H1 (cell line): ENCODE measurements at regions not wholly inside any gene's neighbourhood (a gene's known extent, or its start where the extent isn't known, plus 50 kb on each side); places are given as distances from the start of the nearest gene placed in this dataset.

Source experiments
- CTCF ChIA-PET: fragments of 300-600 bp; sonication (Branson Sonifier 250); formaldehyde crosslinking; loops from one replicate; lab custom pipeline; 2021; ENCODE audit not compliant: partially characterized antibody; lab: Charles Lee
- POLR2A ChIA-PET: fragments of 300-600 bp; sonication (Branson Sonifier 250); formaldehyde crosslinking; loops from one replicate; lab custom pipeline; 2021; ENCODE audit warnings: inconsistent platforms; ENCODE audit not compliant: partially characterized antibody; lab: Charles Lee
- DNase-seq, 2 experiments: peaks; one replicate each; pipeline versions ENCODE4 v3.0.0 to v3.0.0-alpha.2; 2010 to 2022; ENCODE audit warnings: low spot score in 2 of 2, low read depth in 1 of 2, mixed read lengths in 1 of 2
- FAIRE-seq: peaks from 2 replicates; lab custom pipeline; 2011; peaks lifted over from hg19 to GRCh38; lab: Jason Lieb, UNC
- H2AFZ ChIP-seq: 2 replicates; pipeline ENCODE4 v1.8.1; 2012; ENCODE audit warnings: low read length, inconsistent platforms
- H2AK5ac ChIP-seq: 2 replicates; pipeline ENCODE4 v1.6.1; 2013; ENCODE audit warnings: low read depth, low read length
- H2BK120ac ChIP-seq: replicated peaks from 2 replicates; pipeline ENCODE3; 2013; ENCODE audit warnings: low read depth, low read length, inconsistent platforms
- H2BK12ac ChIP-seq: 2 replicates; pipeline ENCODE4 v1.6.1; 2013; ENCODE audit warnings: low read depth, low read length
- H2BK15ac ChIP-seq: 2 replicates; pipeline ENCODE4 v1.6.1; 2013; ENCODE audit warnings: low read length
- H2BK20ac ChIP-seq: 2 replicates; pipeline ENCODE4 v1.6.1; 2013; ENCODE audit warnings: low read length
- H2BK5ac ChIP-seq: 2 replicates; pipeline ENCODE4 v1.6.1; 2013; ENCODE audit warnings: low read depth, low read length
- H3K14ac ChIP-seq: 2 replicates; pipeline ENCODE4 v1.6.1; 2013; ENCODE audit warnings: inconsistent platforms; ENCODE audit not compliant: insufficient read length
- H3K18ac ChIP-seq: 2 replicates; pipeline ENCODE4 v1.6.1; 2013; ENCODE audit warnings: low read length; ENCODE audit errors: extremely low read depth
- H3K23ac ChIP-seq: 2 replicates; pipeline ENCODE4 v1.6.1; 2013; ENCODE audit warnings: inconsistent platforms; ENCODE audit not compliant: insufficient read length
- H3K23me2 ChIP-seq: 2 replicates; pipeline ENCODE4 v1.6.1; 2013; ENCODE audit warnings: low read depth, low read length
- H3K27ac ChIP-seq: 2 replicates; pipeline ENCODE4 v1.6.1; 2011; ENCODE audit warnings: low read depth, low read length, inconsistent platforms
- H3K27me3 ChIP-seq, 4 experiments: replicated peaks in 1 of 4; 1 replicate in 1 of 4; 2 replicates in 3 of 4; pipeline versions ENCODE4 v1.6.1 to v1.8.1; 2011 to 2013; ENCODE audit warnings: low read length in 3 of 4, mild to moderate bottlenecking in 3 of 4, inconsistent platforms in 2 of 4, mixed read lengths in 2 of 4, moderate library complexity in 1 of 4; ENCODE audit not compliant: control insufficient read depth in 3 of 4, insufficient read depth in 3 of 4; ENCODE audit errors: extremely low read depth in 1 of 4
- H3K36me3 ChIP-seq, 4 experiments: 2 replicates each; pipeline versions ENCODE4 v1.6.1 to v1.8.1; 2011 to 2013; ENCODE audit warnings: mild to moderate bottlenecking in 4 of 4, low read length in 3 of 4, moderate library complexity in 2 of 4, control low read depth in 1 of 4, inconsistent platforms in 1 of 4; ENCODE audit not compliant: insufficient read depth in 4 of 4, control insufficient read depth in 2 of 4
- H3K4ac ChIP-seq: replicated peaks from 2 replicates; pipeline ENCODE3; 2013; ENCODE audit warnings: low read length, low read depth, mixed read lengths, inconsistent platforms; ENCODE audit not compliant: insufficient read length
- H3K4me1 ChIP-seq, 4 experiments: replicated peaks in 1 of 4; 1 replicate in 1 of 4; 2 replicates in 3 of 4; pipeline versions ENCODE4 v1.6.1 to v1.8.1; 2011 to 2013; ENCODE audit warnings: low read length in 3 of 4, inconsistent platforms in 2 of 4, mixed read lengths in 1 of 4; ENCODE audit not compliant: insufficient read depth in 4 of 4, control insufficient read depth in 3 of 4
- H3K4me2 ChIP-seq, 2 experiments: 2 replicates each; pipeline versions ENCODE4 v1.6.1 to v1.8.1; 2011 to 2013; ENCODE audit warnings: low read depth in 2 of 2, low read length in 2 of 2, control low read depth in 1 of 2, inconsistent platforms in 1 of 2, mild to moderate bottlenecking in 1 of 2; ENCODE audit not compliant: insufficient read depth in 1 of 2
- H3K4me3 ChIP-seq, 4 experiments: fragments of 200-600, 300-600 bp in 1 of 4; sonication (generic), shearing (Covaris generic), sonication (Bioruptor Twin) in 1 of 4; 2 replicates each; pipeline versions ENCODE4 v1.5.1 to v1.8.1; 2011 to 2016; ENCODE audit warnings: low read length in 4 of 4, low read depth in 3 of 4, control low read depth in 2 of 4, inconsistent platforms in 2 of 4, mild to moderate bottlenecking in 2 of 4, mixed read lengths in 1 of 4, moderate library complexity in 1 of 4; ENCODE audit not compliant: insufficient read depth in 2 of 4; ENCODE audit errors: extremely low read depth in 1 of 4
- H3K56ac ChIP-seq: replicated peaks from 2 replicates; pipeline ENCODE3; 2013; ENCODE audit warnings: low read depth, mild to moderate bottlenecking, mixed read lengths, low read length, inconsistent platforms; ENCODE audit not compliant: insufficient read length
- H3K79me1 ChIP-seq: 2 replicates; pipeline ENCODE4 v1.6.1; 2013; ENCODE audit warnings: low read depth, low read length, control low read depth
- H3K79me2 ChIP-seq, 2 experiments: 2 replicates each; pipeline versions ENCODE4 v1.6.1 to v1.8.1; 2012 to 2013; ENCODE audit warnings: low read length in 2 of 2, mild to moderate bottlenecking in 2 of 2, inconsistent platforms in 1 of 2; ENCODE audit not compliant: insufficient read depth in 2 of 2, control insufficient read depth in 1 of 2
- H3K9ac ChIP-seq, 4 experiments: replicated peaks in 1 of 4; 1 replicate in 1 of 4; 2 replicates in 3 of 4; pipeline versions ENCODE4 v1.6.1 to v1.8.1; 2011 to 2013; ENCODE audit warnings: low read depth in 3 of 4, low read length in 3 of 4, control low read depth in 2 of 4, mild to moderate bottlenecking in 2 of 4, moderate library complexity in 2 of 4, inconsistent platforms in 1 of 4; ENCODE audit errors: extremely low read depth in 1 of 4
- H3K9me3 ChIP-seq, 2 experiments: 2 replicates each; pipeline versions ENCODE4 v1.6.1 to v1.8.1; 2012 to 2013; ENCODE audit warnings: mild to moderate bottlenecking in 2 of 2, moderate library complexity in 2 of 2, control low read depth in 1 of 2, inconsistent platforms in 1 of 2, low read depth in 1 of 2, low read length in 1 of 2, mixed read lengths in 1 of 2; ENCODE audit not compliant: insufficient read depth in 2 of 2
- H4K20me1 ChIP-seq, 2 experiments: replicated peaks in 1 of 2; 2 replicates each; pipeline versions ENCODE3 to v1.8.1; 2011 to 2013; ENCODE audit warnings: inconsistent platforms in 2 of 2, low read length in 2 of 2, mild to moderate bottlenecking in 1 of 2; ENCODE audit not compliant: insufficient read depth in 2 of 2, control insufficient read depth in 1 of 2
- H4K5ac ChIP-seq: 2 replicates; pipeline ENCODE4 v1.6.1; 2013; ENCODE audit warnings: low read length, low read depth, mixed read lengths, inconsistent platforms; ENCODE audit not compliant: insufficient read length
- H4K8ac ChIP-seq: 2 replicates; pipeline ENCODE4 v1.8.0; 2013; ENCODE audit warnings: mild to moderate bottlenecking, moderate library complexity, low read length, inconsistent platforms; ENCODE audit not compliant: insufficient read depth; ENCODE audit errors: extremely low read depth
- H4K91ac ChIP-seq: replicated peaks from 2 replicates; pipeline ENCODE3; 2013; ENCODE audit warnings: low read length, mixed read lengths, inconsistent platforms; ENCODE audit not compliant: insufficient read length
- E2F6 ChIP-seq: IDR thresholded peaks from 2 replicates; pipeline ENCODE4 v1.6.1; 2012; ENCODE audit warnings: inconsistent platforms
- EGR1 ChIP-seq: IDR thresholded peaks from 2 replicates; pipeline ENCODE4 v1.6.1; 2011; ENCODE audit warnings: low read depth, low read length, borderline replicate concordance
- WGBS, 2 experiments: shearing (Covaris generic) in 1 of 2; methylation state at CpG; one replicate each; pipeline versions ENCODE4 v1.1.6 to v1.1.7; 2013 to 2015; ENCODE audit warnings: low lambda C conversion rate in 2 of 2, mixed read lengths in 2 of 2, inconsistent platforms in 1 of 2, low coverage in 1 of 2, missing lambda C conversion rate in 1 of 2; ENCODE audit not compliant: insufficient replicate concordance in 2 of 2, insufficient coverage in 1 of 2, insufficient read length in 1 of 2; ENCODE audit errors: extremely low coverage in 1 of 2, missing lambda C conversion rate in 1 of 2; 5-methylcytosine and 5-hydroxymethylcytosine counted together

GRCh38 chr20:56929606-56930005 is 300.5 kb downstream of the TFAP2C start:
- Histone ChIP-seq H4K8ac (no peak overlapping the region), H4K20me1 (peaks cover 0 to 3% of the 10 kb centered on the region in 2 experiments), H2AK5ac (no peak overlapping the region), H3K4me2 (peak overlapping the region; percentile 37 to 84), H3K14ac (no peak overlapping the region), H2BK120ac (no peak overlapping the region), H3K27ac (no peak overlapping the region), H2AFZ (no peak overlapping the region), H3K56ac (no peak overlapping the region), H4K5ac (no peak overlapping the region), H3K23ac (no peak overlapping the region), H2BK12ac (no peak overlapping the region), H3K9ac (no peak overlapping the region; a peak in 1 of 7 replicates), H3K79me1 (no peaks in the 10 kb centered on the region), H2BK15ac (no peak overlapping the region), H3K18ac (0 out of 2 replicates have a peak overlapping the region, but pooled peaks have one; percentile 15), H2BK20ac (no peak overlapping the region), H3K36me3 (no peaks in the 10 kb centered on the region), H3K79me2 (no peaks in the 10 kb centered on the region), H3K23me2 (peaks cover 6% of the 10 kb centered on the region; the same call in 1 of the 2 replicates), H3K27me3 (peaks cover 9 to 27% (median 25%) of the 10 kb centered on the region in 4 experiments), H3K4ac (no peak overlapping the region), H4K91ac (no peak overlapping the region), H3K4me1 (peaks cover 0 to 29% (median 17%) of the 10 kb centered on the region in 4 experiments; a peak in 5 of 7 replicates), H3K4me3 (peak overlapping the region; percentile 3 to 45 (median 10); a peak in 5 of 8 replicates), H3K9me3 (no peaks in the 10 kb centered on the region), H2BK5ac (no peak overlapping the region)
- TF ChIP-seq EGR1: 0 out of 2 replicates have a peak, but pooled peaks have one; percentile 16
- no peak for TF ChIP-seq E2F6
- ChIA-PET POLR2A (no interaction called here), CTCF (interaction anchor here (0.6 to 2.8 kb wide), 4 partner anchors 36 to 175 kb away, joined by 3 to 12 read pairs (median 3); no protein-coding TSS in a partner anchor)
- 6% methylated on average over 7 of the region's 7 CpGs; no CpG with 5 or more reads in 1 of the 2 experiments for WGBS, 2 experiments
- DNase-seq (peak in 1 of 2 experiments; percentile 23), FAIRE-seq (peak; percentile 73)
